Thyroid gland (tissue), 4 donors: ENCODE measurements at regions not wholly inside any gene's neighbourhood (a gene's known extent, or its start where the extent isn't known, plus 50 kb on each side); places are given as distances from the start of the nearest gene placed in this dataset.

Experiments used
- DNase-seq, 2 donors: peaks; one replicate each; pipeline ENCODE4 v3.0.0-alpha.2; 2019
- H3K27ac ChIP-seq, 3 donors: fragments of 200-600 bp; sonication (generic); 1 replicate in 2 of 3; 2 replicates in 1 of 3; pipeline ENCODE4 v1.5.1; 2016 to 2019; ENCODE audit warnings: mild to moderate bottlenecking in 1 of 3, moderate library complexity in 1 of 3
- H3K27me3 ChIP-seq: fragments of 200-600 bp; sonication (generic); one replicate; pipeline ENCODE4 v1.5.1; 2019
- H3K36me3 ChIP-seq, 2 donors: fragments of 200-600 bp; sonication (generic); one replicate each; pipeline ENCODE4 v1.5.1; 2016 to 2019
- H3K4me1 ChIP-seq, 2 donors: fragments of 200-600 bp; sonication (generic); one replicate each; pipeline ENCODE4 v1.5.1; 2017 to 2019
- H3K4me3 ChIP-seq, 3 donors: fragments of 200-600 bp; sonication (generic); replicated peaks in 1 of 3; 1 replicate in 2 of 3; 2 replicates in 1 of 3; pipeline ENCODE4 v1.5.1; 2016; ENCODE audit warnings: mild to moderate bottlenecking in 1 of 3
- H3K9me3 ChIP-seq: fragments of 200-600 bp; sonication (generic); one replicate; pipeline ENCODE4 v1.5.1; 2017
- CTCF ChIP-seq, 6 experiments: fragments of 200-600 bp in 3 of 6; fragments of 450-650 bp in 3 of 6; sonication (generic) in 3 of 6; IDR thresholded peaks; one replicate each; pipeline ENCODE4 v1.5.1; 2016 to 2019; ENCODE audit warnings: antibody characterized with exemption in 6 of 6, mild to moderate bottlenecking in 2 of 6, inconsistent platforms in 1 of 6, moderate library complexity in 1 of 6
- POLR2A ChIP-seq, 2 donors: fragments of 450-650 bp; IDR thresholded peaks; one replicate each; pipeline ENCODE4 v1.6.1; 2017; ENCODE audit warnings: antibody characterized with exemption in 2 of 2, mild to moderate bottlenecking in 2 of 2, moderate library complexity in 1 of 2
- WGBS, 2 donors: methylation state at CpG; one replicate each; pipeline ENCODE4 v1.1.5; 2017; 5-methylcytosine and 5-hydroxymethylcytosine counted together
- intact Hi-C: fragments of 100-400 bp; cut with DNase I; formaldehyde crosslinking; loops from one replicate; pipeline ENCODE4 v1.15.1; 2023

GRCh38 chr2:138956116-138956515 is 175.9 kb upstream of the NXPH2 start:
- Histone ChIP-seq H3K27me3 (no peaks in the 10 kb centered on the region), H3K27ac (no peak overlapping the region), H3K36me3 (no peaks in the 10 kb centered on the region), H3K4me3 (no peak overlapping the region), H3K4me1 (no peaks in the 10 kb centered on the region), H3K9me3 (no peaks in the 10 kb centered on the region)
- no peak for TF ChIP-seq CTCF (IDR thresholded peaks at IDR 0.05)
- TF ChIP-seq POLR2A (IDR thresholded peaks at IDR 0.05) = no peak
- intact Hi-C loops = no loop called here
- no peak for DNase-seq
- 44 to 45% methylated on average over 2 of the region's 2 CpGs for WGBS, 2 donors

- no peaks in the 10 kb centered on the region for H3K36me3 ChIP-seq
- H3K9me3 ChIP-seq = no peaks in the 10 kb centered on the region
- no peak for DNase-seq
- no peaks in the 10 kb centered on the region for H3K27me3 ChIP-seq
- TF ChIP-seq CTCF (IDR thresholded peaks at IDR 0.05) = no peak
- no peak for TF ChIP-seq POLR2A (IDR thresholded peaks at IDR 0.05)
- H3K4me3 ChIP-seq = no peak overlapping the region
- H3K27ac ChIP-seq = no peak overlapping the region
- intact Hi-C loops = no loop called here
- H3K4me1 ChIP-seq = no peaks in the 10 kb centered on the region
- WGBS, 2 donors = 85 to 92% methylated on average over 2 of the region's 2 CpGs
These were observed 170.3 kb upstream of the NXPH2 start for GRCh38 chr2:138950486-138950885.

- H3K27me3 ChIP-seq = no peaks in the 10 kb centered on the region
- WGBS, 2 donors = 75 to 78% methylated on average over 3 of the region's 3 CpGs
- H3K4me1 ChIP-seq = no peaks in the 10 kb centered on the region
- H3K4me3 ChIP-seq = no peak overlapping the region
- H3K36me3 ChIP-seq = no peaks in the 10 kb centered on the region
- H3K27ac ChIP-seq = no peak overlapping the region
- DNase-seq = no peak
- no peaks in the 10 kb centered on the region for H3K9me3 ChIP-seq
- intact Hi-C loops = no loop called here
- TF ChIP-seq POLR2A (IDR thresholded peaks at IDR 0.05) = no peak
- TF ChIP-seq CTCF (IDR thresholded peaks at IDR 0.05) = no peak
These were observed 169.3 kb upstream of the NXPH2 start for GRCh38 chr2:138949517-138949916.

- Histone ChIP-seq H3K36me3 (no peaks in the 10 kb centered on the region), H3K4me3 (no peak overlapping the region), H3K27me3 (no peaks in the 10 kb centered on the region), H3K9me3 (no peaks in the 10 kb centered on the region), H3K4me1 (no peaks in the 10 kb centered on the region), H3K27ac (no peak overlapping the region)
- WGBS, 2 donors = 0% methylated on average over 1 of the region's 1 CpG
- DNase-seq = no peak
- intact Hi-C loops = no loop called here
- TF ChIP-seq CTCF (IDR thresholded peaks at IDR 0.05) = no peak
- TF ChIP-seq POLR2A (IDR thresholded peaks at IDR 0.05) = no peak
These were observed 167.9 kb upstream of the NXPH2 start for GRCh38 chr2:138948070-138948539.

GRCh38 chr2:138943470-138943869 is 163.3 kb upstream of the NXPH2 start:
- TF ChIP-seq CTCF (IDR thresholded peaks at IDR 0.05) (no peak), POLR2A (IDR thresholded peaks at IDR 0.05) (no peak)
- no peak for DNase-seq
- H3K4me1 ChIP-seq = no peaks in the 10 kb centered on the region
- intact Hi-C loops = no loop called here
- H3K36me3 ChIP-seq = no peaks in the 10 kb centered on the region
- no peak overlapping the region for H3K4me3 ChIP-seq
- no peaks in the 10 kb centered on the region for H3K9me3 ChIP-seq
- H3K27me3 ChIP-seq = no peaks in the 10 kb centered on the region
- H3K27ac ChIP-seq = no peak overlapping the region
- WGBS, 2 donors = 88% methylated on average over 2 of the region's 2 CpGs
